ENCODE measurements at regions not wholly inside any gene's neighbourhood (a gene's known extent, or its start where the extent isn't known, plus 50 kb on each side); places are given as distances from the start of the nearest gene placed in this dataset.

- WGBS, 2 experiments (ENCODE audit: extremely low coverage in 1 of 2, insufficient coverage in 1 of 2, insufficient read length in 1 of 2, insufficient replicate concordance in 2 of 2, low coverage in 1 of 2, low lambda C conversion rate in 2 of 2, missing lambda C conversion rate in 1 of 2): 83% methylated on average over 5 of the region's 5 CpGs; no CpG with 5 or more reads in 1 of the 2 experiments
- no peak overlapping the region for H2BK12ac ChIP-seq (ENCODE audit: low read depth, low read length)
- DNase-seq (ENCODE audit: low read depth in 1 of 2, low spot score in 2 of 2): no peak
- H3K23ac ChIP-seq (ENCODE audit: insufficient read length): no peak overlapping the region
- CTCF ChIA-PET (ENCODE audit: partially characterized antibody): interaction anchor here (0.6 to 2.0 kb wide), 4 partner anchors 18 to 317 kb away, joined by 3 to 7 read pairs (median 4); no protein-coding TSS in a partner anchor
- no peak overlapping the region for H3K4me3 ChIP-seq (ENCODE audit: extremely low read depth in 1 of 4, insufficient read depth in 2 of 4, low read depth in 3 of 4, low read length in 4 of 4)
- H3K9me3 ChIP-seq (ENCODE audit: insufficient read depth in 2 of 2, low read depth in 1 of 2, low read length in 1 of 2): no peaks in the 10 kb centered on the region
- H4K91ac ChIP-seq (replicated peaks; ENCODE audit: insufficient read length, low read length): no peak overlapping the region
- FAIRE-seq: no peak
- no peak overlapping the region for H2BK120ac ChIP-seq (replicated peaks; ENCODE audit: low read depth, low read length)
- H2BK5ac ChIP-seq (ENCODE audit: low read depth, low read length): no peak overlapping the region
- H3K4me1 ChIP-seq (replicated peaks in 1 of 4; ENCODE audit: control insufficient read depth in 3 of 4, insufficient read depth in 4 of 4, low read length in 3 of 4): peaks cover 0 to 4% (median 1%) of the 10 kb centered on the region in 4 experiments; a peak in 2 of 7 replicates
- H3K79me2 ChIP-seq (ENCODE audit: control insufficient read depth in 1 of 2, insufficient read depth in 2 of 2, low read length in 2 of 2): no peaks in the 10 kb centered on the region
- H3K79me1 ChIP-seq (ENCODE audit: low read depth, low read length): no peaks in the 10 kb centered on the region
- no peak overlapping the region for H2AFZ ChIP-seq (ENCODE audit: low read length)
- no peak overlapping the region for H2BK15ac ChIP-seq (ENCODE audit: low read length)
- no peak overlapping the region for H4K5ac ChIP-seq (ENCODE audit: insufficient read length, low read depth, low read length)
- POLR2A ChIA-PET (ENCODE audit: partially characterized antibody): interaction anchor here (0.5 kb wide), 1 partner anchor 182 kb away, joined by 5 read pairs; no protein-coding TSS in a partner anchor
- TF ChIP-seq JUND (IDR thresholded peaks at IDR 0.05; ENCODE audit: low read length) (no peak), TEAD4 (IDR thresholded peaks at IDR 0.05; ENCODE audit: low read depth, low read length) (0 out of 2 replicates have a peak, but pooled peaks have one; percentile 29)
- H3K9ac ChIP-seq (replicated peaks in 1 of 4; ENCODE audit: extremely low read depth in 1 of 4, low read depth in 3 of 4, low read length in 3 of 4): no peak overlapping the region
- no peaks in the 10 kb centered on the region for H3K36me3 ChIP-seq (ENCODE audit: control insufficient read depth in 2 of 4, insufficient read depth in 4 of 4, low read length in 3 of 4)
- H3K4me2 ChIP-seq (ENCODE audit: insufficient read depth in 1 of 2, low read depth in 2 of 2, low read length in 2 of 2): no peak overlapping the region
- no peak overlapping the region for H3K56ac ChIP-seq (replicated peaks; ENCODE audit: insufficient read length, low read depth, low read length)
- H3K4ac ChIP-seq (replicated peaks; ENCODE audit: insufficient read length, low read depth, low read length): no peak overlapping the region
- H3K23me2 ChIP-seq (ENCODE audit: low read depth, low read length): no peaks in the 10 kb centered on the region
- no peak overlapping the region for H2BK20ac ChIP-seq (ENCODE audit: low read length)
- H4K8ac ChIP-seq (ENCODE audit: extremely low read depth, insufficient read depth, low read length): no peak overlapping the region
- H3K27ac ChIP-seq (ENCODE audit: low read depth, low read length): no peak overlapping the region
- no peak overlapping the region for H2AK5ac ChIP-seq (ENCODE audit: low read depth, low read length)
- no peak overlapping the region for H3K14ac ChIP-seq (ENCODE audit: insufficient read length)
- no peak overlapping the region for H3K18ac ChIP-seq (ENCODE audit: extremely low read depth, low read length)
- H3K27me3 ChIP-seq (replicated peaks in 1 of 4; ENCODE audit: control insufficient read depth in 3 of 4, extremely low read depth in 1 of 4, insufficient read depth in 3 of 4, low read length in 3 of 4): no peaks in the 10 kb centered on the region
- H4K20me1 ChIP-seq (replicated peaks in 1 of 2; ENCODE audit: control insufficient read depth in 1 of 2, insufficient read depth in 2 of 2, low read length in 2 of 2): no peaks in the 10 kb centered on the region
Measured at GRCh38 chr13:76685938-76686337, 200.3 kb downstream of the KCTD12 start.

Measured in H1 (cell line).